ENCODE measurements at regions not wholly inside any gene's neighbourhood (a gene's known extent, or its start where the extent isn't known, plus 50 kb on each side); places are given as distances from the start of the nearest gene placed in this dataset.
"Not testable (repeated sequence)": the region's sequence is repeated elsewhere in the genome, so short reads cannot be mapped to it uniquely, and the experiment has no call there.

DNA sequence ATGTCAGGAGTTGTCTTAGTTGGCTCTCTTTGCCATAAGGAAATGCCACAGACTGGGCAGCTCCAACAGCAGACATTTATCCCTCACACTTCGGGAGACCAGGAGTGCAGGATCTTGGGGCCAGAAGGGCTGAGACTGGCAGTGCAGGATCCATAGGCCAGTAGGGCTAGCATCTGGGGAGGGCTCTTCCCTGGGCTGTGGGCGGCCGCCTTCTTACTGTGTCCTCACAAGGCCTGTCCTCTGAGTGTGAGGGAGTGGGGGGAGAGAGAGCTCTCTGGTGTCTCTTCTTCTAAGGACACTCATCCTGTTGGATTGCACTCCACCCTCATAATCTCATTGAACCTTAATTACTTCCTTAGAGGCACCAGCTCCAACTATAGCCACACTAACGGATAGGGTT, 87.5 kb upstream of the LRPAP1 start:
- TF ChIP-seq, protein P1, sequence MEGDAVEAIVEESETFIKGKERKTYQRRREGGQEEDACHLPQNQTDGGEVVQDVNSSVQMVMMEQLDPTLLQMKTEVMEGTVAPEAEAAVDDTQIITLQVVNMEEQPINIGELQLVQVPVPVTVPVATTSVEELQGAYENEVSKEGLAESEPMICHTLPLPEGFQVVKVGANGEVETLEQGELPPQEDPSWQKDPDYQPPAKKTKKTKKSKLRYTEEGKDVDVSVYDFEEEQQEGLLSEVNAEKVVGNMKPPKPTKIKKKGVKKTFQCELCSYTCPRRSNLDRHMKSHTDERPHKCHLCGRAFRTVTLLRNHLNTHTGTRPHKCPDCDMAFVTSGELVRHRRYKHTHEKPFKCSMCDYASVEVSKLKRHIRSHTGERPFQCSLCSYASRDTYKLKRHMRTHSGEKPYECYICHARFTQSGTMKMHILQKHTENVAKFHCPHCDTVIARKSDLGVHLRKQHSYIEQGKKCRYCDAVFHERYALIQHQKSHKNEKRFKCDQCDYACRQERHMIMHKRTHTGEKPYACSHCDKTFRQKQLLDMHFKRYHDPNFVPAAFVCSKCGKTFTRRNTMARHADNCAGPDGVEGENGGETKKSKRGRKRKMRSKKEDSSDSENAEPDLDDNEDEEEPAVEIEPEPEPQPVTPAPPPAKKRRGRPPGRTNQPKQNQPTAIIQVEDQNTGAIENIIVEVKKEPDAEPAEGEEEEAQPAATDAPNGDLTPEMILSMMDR (IDR thresholded peaks at IDR 0.05) = not testable (repeated sequence)
- not testable (repeated sequence) for TF ChIP-seq POLR2A (IDR thresholded peaks at IDR 0.05; ENCODE audit: low read depth)
